Ovary (tissue), 7 donors: ENCODE measurements at regions not wholly inside any gene's neighbourhood (a gene's known extent, or its start where the extent isn't known, plus 50 kb on each side); places are given as distances from the start of the nearest gene placed in this dataset.

Source experiments
- DNase-seq, 5 donors: peaks; one replicate each; pipeline ENCODE4 v3.0.0-alpha.2; 2019 to 2020
- H3K27ac ChIP-seq, 2 donors: fragments of 200-600 bp; one replicate each; pipeline versions ENCODE4 v1.5.1 to v1.8.0; 2019 to 2022
- H3K27me3 ChIP-seq: fragments of 200-600 bp; one replicate; pipeline ENCODE4 v1.8.0; 2022
- H3K36me3 ChIP-seq: fragments of 200-600 bp; sonication (generic); one replicate; pipeline ENCODE4 v1.5.1; 2019
- H3K4me1 ChIP-seq: one replicate; pipeline ENCODE4 v1.8.1; 2013; ENCODE audit warnings: mild to moderate bottlenecking, moderate library complexity; ENCODE audit not compliant: insufficient read depth
- H3K4me3 ChIP-seq: fragments of 200-600 bp; sonication (generic); one replicate; pipeline ENCODE4 v1.5.1; 2017
- H3K9me3 ChIP-seq, 2 donors: fragments of 200-600 bp in 1 of 2; sonication (generic) in 1 of 2; one replicate each; pipeline versions ENCODE4 v1.5.1 to v1.8.1; 2013 to 2019; ENCODE audit warnings: mild to moderate bottlenecking in 1 of 2, moderate library complexity in 1 of 2
- CTCF ChIP-seq, 3 donors: fragments of 450-650 bp in 2 of 3; fragments of 200-600 bp in 1 of 3; IDR thresholded peaks; one replicate each; pipeline versions ENCODE4 v1.5.1 to v1.8.0; 2016 to 2022; ENCODE audit warnings: antibody characterized with exemption in 3 of 3, mild to moderate bottlenecking in 1 of 3
- EP300 ChIP-seq: sonication (generic); formaldehyde crosslinking; IDR thresholded peaks from one replicate; pipeline ENCODE4 v1.6.1; 2017; ENCODE audit warnings: antibody characterized with exemption
- POLR2A ChIP-seq: fragments of 450-650 bp; IDR thresholded peaks from one replicate; pipeline ENCODE4 v1.6.1; 2017; ENCODE audit warnings: antibody characterized with exemption, mild to moderate bottlenecking, moderate library complexity
- WGBS, 3 donors: extraction: QIAGEN DNeasy Blood & Tissue Kit in 1 of 3; methylation state at CpG; one replicate each; pipeline versions ENCODE4 v1.1.5 to v1.1.7; 2013 to 2017; 5-methylcytosine and 5-hydroxymethylcytosine counted together
- intact Hi-C, 4 donors: fragments of 100-400 bp; cut with DNase I; formaldehyde crosslinking; loops; one replicate each; pipeline versions ENCODE4 v1.11.0 to v1.15.1; 2022 to 2023
- donor health status: DM: no; HTN: no; CAD: no; lungs with moderate emphysema.
- donor health status: DM: no; HTN: no; CAD: no.
- donor health status: Bipolar disorder and iron deficiency.
- donor health status: DM: no; HTN: no; CAD: no.
- donor health status: DM: yes; HTN: yes; CAD: no.

- TF ChIP-seq POLR2A (no peak), CTCF (IDR thresholded peaks at IDR 0.05) (no peak), EP300 (no peak)
- no peak overlapping the region for H3K4me3 ChIP-seq
- no peaks in the 10 kb centered on the region for H3K36me3 ChIP-seq
- no peak for DNase-seq
- 34 to 50% (median 45%) methylated on average over 2 of the region's 2 CpGs for WGBS, 3 donors
- H3K4me1 ChIP-seq, result no peaks in the 10 kb centered on the region
- no peak overlapping the region for H3K27ac ChIP-seq
- no peaks in the 10 kb centered on the region for H3K9me3 ChIP-seq
- no peaks in the 10 kb centered on the region for H3K27me3 ChIP-seq
- intact Hi-C loops, result no loop called here
Observed at GRCh38 chr14:24744641-24745040, 110.7 kb upstream of the GZMB start.

GRCh38 chr14:24741871-24742270 is 107.9 kb upstream of the GZMB start:
- WGBS, 3 donors, result 43 to 70% (median 61%) methylated on average over 2 of the region's 2 CpGs
- Histone ChIP-seq H3K4me3 (no peak overlapping the region), H3K27me3 (no peaks in the 10 kb centered on the region), H3K36me3 (no peaks in the 10 kb centered on the region), H3K27ac (no peak overlapping the region), H3K4me1 (no peaks in the 10 kb centered on the region), H3K9me3 (no peaks in the 10 kb centered on the region)
- no peak for DNase-seq
- intact Hi-C loops, result no loop called here
- TF ChIP-seq POLR2A, result no peak
- TF ChIP-seq CTCF (IDR thresholded peaks at IDR 0.05), result no peak
- TF ChIP-seq EP300, result no peak

DNA sequence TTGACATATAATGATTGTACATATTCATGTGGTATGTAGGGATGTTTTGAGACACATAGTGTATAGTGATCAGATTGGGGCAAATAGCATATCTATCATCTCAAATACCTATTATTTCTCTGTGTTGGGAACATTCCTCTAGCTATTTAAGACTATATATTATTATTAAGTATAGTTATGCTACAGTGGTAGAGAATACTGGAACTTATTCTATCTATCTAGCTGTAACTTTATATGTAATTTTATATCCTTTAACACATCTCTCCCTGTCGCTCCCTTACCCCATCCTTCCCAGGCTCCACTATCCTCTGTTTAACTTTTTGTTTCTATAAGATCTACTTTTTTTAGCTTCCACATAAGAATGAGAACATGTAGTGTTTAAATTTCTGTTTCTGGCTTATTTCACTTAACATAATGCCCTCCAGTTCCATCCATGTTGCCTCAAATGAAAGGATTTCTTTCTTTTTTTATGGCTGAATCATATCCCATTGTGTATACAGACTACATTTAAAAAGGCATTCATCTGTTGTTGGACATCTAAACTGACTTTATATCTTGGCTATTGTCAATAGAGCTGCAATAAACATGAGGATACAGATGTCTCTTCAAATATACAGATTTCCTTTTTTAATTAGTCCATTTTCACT is 102.1 kb upstream of the GZMB start:
- H3K27me3 ChIP-seq, result no peaks in the 10 kb centered on the region
- no peak overlapping the region for H3K4me3 ChIP-seq
- TF ChIP-seq EP300 (no peak), CTCF (IDR thresholded peaks at IDR 0.05) (no peak), POLR2A (no peak)
- intact Hi-C loops, result no loop called here
- H3K9me3 ChIP-seq, result no peaks in the 10 kb centered on the region
- H3K36me3 ChIP-seq, result no peaks in the 10 kb centered on the region
- WGBS, 3 donors, result 61 to 84% (median 65%) methylated on average over 1 of the region's 1 CpG
- no peaks in the 10 kb centered on the region for H3K4me1 ChIP-seq
- H3K27ac ChIP-seq, result no peak overlapping the region
- no peak for DNase-seq

GRCh38 chr14:24734917-24735500 is 101.0 kb upstream of the GZMB start:
- Histone ChIP-seq H3K4me3 (no peak overlapping the region), H3K4me1 (no peaks in the 10 kb centered on the region), H3K9me3 (no peaks in the 10 kb centered on the region), H3K27me3 (no peaks in the 10 kb centered on the region), H3K27ac (no peak overlapping the region), H3K36me3 (no peaks in the 10 kb centered on the region)
- 21 to 29% (median 27%) methylated on average over 9 of the region's 9 CpGs for WGBS, 3 donors
- TF ChIP-seq POLR2A (no peak), CTCF (IDR thresholded peaks at IDR 0.05) (no peak), EP300 (no peak)
- intact Hi-C loops, result no loop called here
- DNase-seq, result no peak
